ENCODE measurements at regions not wholly inside any gene's neighbourhood (a gene's known extent, or its start where the extent isn't known, plus 50 kb on each side); places are given as distances from the start of the nearest gene placed in this dataset.

- no peak for ATAC-seq
- no peaks in the 10 kb centered on the region for H3K4me1 ChIP-seq
- DNase-seq, result no peak
- no peaks in the 10 kb centered on the region for H3K36me3 ChIP-seq
- intact Hi-C loops (cut with DNase I), result no loop called here
- H3K4me3 ChIP-seq, result no peak overlapping the region
- H3K27me3 ChIP-seq (ENCODE audit: low read depth), result no peaks in the 10 kb centered on the region
- no peak for TF ChIP-seq CTCF (IDR thresholded peaks at IDR 0.05)
- no peaks in the 10 kb centered on the region for H3K9me3 ChIP-seq
- no peak overlapping the region for H3K27ac ChIP-seq
Measured at GRCh38 chr18:2354292-2354691, 217.0 kb downstream of the METTL4 start.

GRCh38 chr18:2356906-2357305, 214.4 kb downstream of the METTL4 start:
- H3K27me3 ChIP-seq (ENCODE audit: low read depth), result no peaks in the 10 kb centered on the region
- no peaks in the 10 kb centered on the region for H3K36me3 ChIP-seq
- no peak for TF ChIP-seq CTCF (IDR thresholded peaks at IDR 0.05)
- H3K9me3 ChIP-seq, result no peaks in the 10 kb centered on the region
- no peak overlapping the region for H3K4me3 ChIP-seq
- no peak for ATAC-seq
- DNase-seq, result no peak
- no peak overlapping the region for H3K27ac ChIP-seq
- no peaks in the 10 kb centered on the region for H3K4me1 ChIP-seq
- intact Hi-C loops (cut with DNase I), result no loop called here

- H3K9me3 ChIP-seq, result no peaks in the 10 kb centered on the region
- DNase-seq, result no peak
- TF ChIP-seq CTCF (IDR thresholded peaks at IDR 0.05), result no peak
- no peak overlapping the region for H3K4me3 ChIP-seq
- ATAC-seq, result no peak
- no peaks in the 10 kb centered on the region for H3K36me3 ChIP-seq
- intact Hi-C loops (cut with DNase I), result no loop called here
- H3K27me3 ChIP-seq (ENCODE audit: low read depth), result no peaks in the 10 kb centered on the region
- H3K27ac ChIP-seq, result no peak overlapping the region
- H3K4me1 ChIP-seq, result no peaks in the 10 kb centered on the region
Measured at GRCh38 chr18:2360861-2361260, 210.4 kb downstream of the METTL4 start.

- DNase-seq (no peak), ATAC-seq (no peak)
- Histone ChIP-seq H3K4me1 (no peaks in the 10 kb centered on the region), H3K27ac (no peak overlapping the region), H3K36me3 (no peaks in the 10 kb centered on the region), H3K27me3 (ENCODE audit: low read depth) (no peaks in the 10 kb centered on the region), H3K9me3 (no peaks in the 10 kb centered on the region), H3K4me3 (no peak overlapping the region)
- no peak for TF ChIP-seq CTCF (IDR thresholded peaks at IDR 0.05)
- intact Hi-C loops (cut with DNase I), result no loop called here
Measured at GRCh38 chr18:2368102-2368501, 203.2 kb downstream of the METTL4 start.

GRCh38 chr18:2376707-2377106, 194.6 kb downstream of the METTL4 start:
- intact Hi-C loops (cut with DNase I), result no loop called here
- ATAC-seq, result no peak
- DNase-seq, result no peak
- H3K4me3 ChIP-seq, result no peak overlapping the region
- H3K9me3 ChIP-seq, result no peaks in the 10 kb centered on the region
- no peaks in the 10 kb centered on the region for H3K27me3 ChIP-seq (ENCODE audit: low read depth)
- no peak for TF ChIP-seq CTCF (IDR thresholded peaks at IDR 0.05)
- no peak overlapping the region for H3K27ac ChIP-seq
- no peaks in the 10 kb centered on the region for H3K4me1 ChIP-seq
- H3K36me3 ChIP-seq, result no peaks in the 10 kb centered on the region

GRCh38 chr18:2380101-2380500, 191.2 kb downstream of the METTL4 start:
- DNase-seq (no peak), ATAC-seq (no peak)
- intact Hi-C loops (cut with DNase I), result no loop called here
- TF ChIP-seq CTCF (IDR thresholded peaks at IDR 0.05), result no peak
- Histone ChIP-seq H3K36me3 (no peaks in the 10 kb centered on the region), H3K27me3 (ENCODE audit: low read depth) (no peaks in the 10 kb centered on the region), H3K9me3 (no peaks in the 10 kb centered on the region), H3K4me3 (no peak overlapping the region), H3K4me1 (no peaks in the 10 kb centered on the region), H3K27ac (no peak overlapping the region)
